ENCODE measurements at regions not wholly inside any gene's neighbourhood (a gene's known extent, or its start where the extent isn't known, plus 50 kb on each side); places are given as distances from the start of the nearest gene placed in this dataset.
A peak's percentile ranks its signal among the peaks of the same experiment; 100 is the strongest.

DNA sequence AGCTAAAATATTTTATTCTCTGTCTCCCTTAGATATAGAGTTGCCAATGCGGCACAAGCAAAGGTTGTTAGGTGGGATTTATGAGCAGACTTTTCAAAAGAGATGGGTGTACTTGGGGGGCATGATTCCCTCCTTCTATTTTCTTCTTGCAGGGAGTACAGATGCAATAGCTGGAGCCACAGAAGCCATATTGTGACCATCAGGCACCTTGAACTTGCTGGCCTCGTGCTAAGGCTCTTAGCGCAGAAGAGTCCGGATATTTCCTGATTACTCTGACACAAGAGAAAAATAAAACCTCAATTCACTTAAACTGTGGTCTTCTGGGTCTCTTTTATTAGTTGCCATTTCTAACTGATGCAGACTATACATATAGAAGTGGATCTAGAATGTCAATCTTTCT, 547.4 kb downstream of the MIAT start:
- no peak overlapping the region for H3K4me3 ChIP-seq (ENCODE audit: control insufficient read depth, low read depth, low read length)
- DNase-seq (ENCODE audit: low read depth) = no peak
- TF ChIP-seq, protein P1, sequence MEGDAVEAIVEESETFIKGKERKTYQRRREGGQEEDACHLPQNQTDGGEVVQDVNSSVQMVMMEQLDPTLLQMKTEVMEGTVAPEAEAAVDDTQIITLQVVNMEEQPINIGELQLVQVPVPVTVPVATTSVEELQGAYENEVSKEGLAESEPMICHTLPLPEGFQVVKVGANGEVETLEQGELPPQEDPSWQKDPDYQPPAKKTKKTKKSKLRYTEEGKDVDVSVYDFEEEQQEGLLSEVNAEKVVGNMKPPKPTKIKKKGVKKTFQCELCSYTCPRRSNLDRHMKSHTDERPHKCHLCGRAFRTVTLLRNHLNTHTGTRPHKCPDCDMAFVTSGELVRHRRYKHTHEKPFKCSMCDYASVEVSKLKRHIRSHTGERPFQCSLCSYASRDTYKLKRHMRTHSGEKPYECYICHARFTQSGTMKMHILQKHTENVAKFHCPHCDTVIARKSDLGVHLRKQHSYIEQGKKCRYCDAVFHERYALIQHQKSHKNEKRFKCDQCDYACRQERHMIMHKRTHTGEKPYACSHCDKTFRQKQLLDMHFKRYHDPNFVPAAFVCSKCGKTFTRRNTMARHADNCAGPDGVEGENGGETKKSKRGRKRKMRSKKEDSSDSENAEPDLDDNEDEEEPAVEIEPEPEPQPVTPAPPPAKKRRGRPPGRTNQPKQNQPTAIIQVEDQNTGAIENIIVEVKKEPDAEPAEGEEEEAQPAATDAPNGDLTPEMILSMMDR (conservative IDR thresholded peaks at IDR 0.05; ENCODE audit: control insufficient read depth, insufficient read depth, low read depth, low read length) = no peak

DNA sequence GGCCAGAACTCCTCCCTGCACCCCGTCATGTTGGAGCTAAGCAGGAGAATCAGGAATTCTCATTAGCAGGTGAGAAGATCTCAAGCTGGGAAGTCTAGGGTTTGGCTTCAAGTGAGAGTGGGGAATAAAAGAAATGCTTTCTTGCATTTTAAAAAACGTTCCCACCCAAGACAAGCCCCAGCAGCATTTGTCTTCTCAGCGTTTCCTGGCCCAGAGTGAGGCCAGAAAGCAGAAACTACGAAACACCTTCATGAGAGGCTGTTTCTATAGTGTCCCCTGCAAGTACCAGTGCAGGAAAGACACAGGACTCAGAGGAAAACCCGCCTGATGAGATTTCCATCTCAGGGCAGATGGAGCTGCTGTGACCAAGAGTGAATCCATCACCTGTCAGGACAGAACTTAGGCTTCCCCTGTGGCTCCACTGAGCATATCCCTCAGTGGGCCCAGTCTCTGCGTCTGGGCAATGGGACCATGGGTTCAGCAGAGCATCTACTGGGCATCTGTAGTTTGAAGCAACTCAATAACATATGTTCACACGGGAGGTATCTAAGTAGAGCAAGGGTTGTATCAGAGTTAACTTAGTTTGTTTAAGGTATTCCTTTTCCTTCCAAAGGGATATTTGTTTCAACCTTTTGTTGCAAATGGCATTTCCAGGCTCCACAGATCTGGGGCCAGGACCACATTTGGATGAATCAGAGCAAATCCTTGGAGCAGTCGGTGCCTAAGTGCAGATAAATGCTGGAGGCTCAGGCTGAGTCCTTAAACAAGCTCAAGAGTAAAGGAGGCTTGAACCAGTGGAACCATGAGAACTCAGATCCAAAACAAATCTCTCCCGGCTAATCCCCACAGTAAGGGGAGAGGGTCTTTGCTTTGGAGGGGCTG, 548.3 kb downstream of the MIAT start:
- no peak overlapping the region for H3K4me3 ChIP-seq (ENCODE audit: control insufficient read depth, low read depth, low read length)
- no peak for DNase-seq (ENCODE audit: low read depth)
- TF ChIP-seq, protein P1 (conservative IDR thresholded peaks at IDR 0.05; ENCODE audit: control insufficient read depth, insufficient read depth, low read depth, low read length) = no peak

DNA sequence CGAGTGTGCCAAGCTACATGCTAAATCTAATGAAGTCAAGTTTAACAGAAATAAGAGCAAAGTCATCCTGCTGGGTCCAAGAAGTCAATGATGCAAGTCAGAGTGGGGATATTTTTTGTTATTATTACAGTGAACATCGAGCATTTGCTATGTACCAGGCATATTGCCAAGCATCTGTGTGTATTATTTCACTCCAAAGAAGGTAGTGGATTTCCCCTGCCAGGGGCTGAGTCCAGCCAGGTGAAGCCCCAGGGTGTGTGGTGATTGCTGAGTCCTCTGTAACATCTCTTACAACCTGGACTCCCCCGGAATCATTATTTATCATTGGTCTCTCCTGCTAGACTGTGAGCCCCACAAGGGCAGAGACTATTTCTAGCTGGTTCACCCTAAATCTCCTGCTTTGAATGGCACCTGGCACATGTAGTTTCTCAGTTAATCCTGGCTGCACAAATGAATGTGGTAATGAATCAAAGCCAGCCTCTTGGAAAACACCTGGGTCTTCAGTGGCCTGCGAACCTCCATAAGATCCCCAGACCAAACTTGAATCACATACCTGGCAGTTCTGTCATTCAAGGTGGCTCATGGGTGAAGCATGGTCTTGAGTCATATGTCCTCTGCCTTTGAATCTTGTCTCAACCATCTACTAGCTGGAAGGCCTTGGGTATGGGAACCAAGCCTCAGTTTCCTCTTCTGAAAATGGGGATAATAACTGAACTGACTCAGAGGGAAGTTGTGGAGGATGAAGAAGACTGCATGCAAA, 549.2 kb downstream of the MIAT start:
- TF ChIP-seq, protein P1 (conservative IDR thresholded peaks at IDR 0.05; ENCODE audit: control insufficient read depth, insufficient read depth, low read depth, low read length) = no peak

DNA sequence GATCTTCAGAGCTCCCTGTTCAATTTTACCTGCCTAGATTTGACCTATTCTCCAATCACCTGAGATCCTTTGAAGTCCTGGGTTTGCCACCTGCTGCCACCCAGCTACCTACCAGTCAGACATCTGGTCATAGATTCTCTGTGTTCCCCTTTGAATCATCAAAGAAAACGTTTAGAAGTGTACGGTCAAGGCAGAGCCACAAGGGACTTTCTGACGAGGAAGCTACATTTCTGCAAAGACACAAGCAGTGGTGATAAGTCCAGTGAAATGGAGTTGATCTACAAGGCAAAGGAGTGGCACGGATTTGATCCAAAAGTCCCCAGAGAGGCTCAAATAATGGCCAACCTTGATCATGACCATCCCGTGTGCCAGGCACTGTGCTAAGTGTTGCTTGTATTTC, 549.9 kb downstream of the MIAT start:
- TF ChIP-seq, protein P1 (conservative IDR thresholded peaks at IDR 0.05; ENCODE audit: control insufficient read depth, insufficient read depth, low read depth, low read length) = no peak
- DNase-seq (ENCODE audit: low read depth) = no peak
- H3K4me3 ChIP-seq (ENCODE audit: control insufficient read depth, low read depth, low read length) = no peak overlapping the region

More for the DNA sequence above, 549.2 kb downstream of the MIAT start:
- no peak for DNase-seq (ENCODE audit: low read depth)
- no peak overlapping the region for H3K4me3 ChIP-seq (ENCODE audit: control insufficient read depth, low read depth, low read length)

DNA sequence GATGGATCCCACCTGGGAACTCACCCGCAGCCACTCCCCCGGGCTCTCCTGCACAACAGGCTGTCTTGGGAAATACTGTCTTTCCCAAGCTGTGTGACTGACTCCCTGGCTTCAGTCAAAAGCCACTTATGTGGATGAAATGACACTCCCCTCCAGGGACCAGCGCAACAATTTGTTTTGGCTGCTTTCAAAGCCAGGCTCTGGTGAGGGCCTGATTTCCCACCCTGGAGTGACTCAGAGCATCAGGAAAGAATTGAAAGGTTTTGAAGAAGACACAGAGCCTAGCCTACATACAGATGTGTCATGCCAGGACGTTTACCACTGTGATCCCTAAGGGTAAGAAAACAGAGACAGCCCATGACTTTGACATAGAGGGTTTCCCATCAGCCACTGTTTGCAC, 550.5 kb downstream of the MIAT start:
- DNase-seq (ENCODE audit: low read depth) = peak; percentile 44
- TF ChIP-seq, protein P1 (conservative IDR thresholded peaks at IDR 0.05; ENCODE audit: control insufficient read depth, insufficient read depth, low read depth, low read length) = no peak

DNA sequence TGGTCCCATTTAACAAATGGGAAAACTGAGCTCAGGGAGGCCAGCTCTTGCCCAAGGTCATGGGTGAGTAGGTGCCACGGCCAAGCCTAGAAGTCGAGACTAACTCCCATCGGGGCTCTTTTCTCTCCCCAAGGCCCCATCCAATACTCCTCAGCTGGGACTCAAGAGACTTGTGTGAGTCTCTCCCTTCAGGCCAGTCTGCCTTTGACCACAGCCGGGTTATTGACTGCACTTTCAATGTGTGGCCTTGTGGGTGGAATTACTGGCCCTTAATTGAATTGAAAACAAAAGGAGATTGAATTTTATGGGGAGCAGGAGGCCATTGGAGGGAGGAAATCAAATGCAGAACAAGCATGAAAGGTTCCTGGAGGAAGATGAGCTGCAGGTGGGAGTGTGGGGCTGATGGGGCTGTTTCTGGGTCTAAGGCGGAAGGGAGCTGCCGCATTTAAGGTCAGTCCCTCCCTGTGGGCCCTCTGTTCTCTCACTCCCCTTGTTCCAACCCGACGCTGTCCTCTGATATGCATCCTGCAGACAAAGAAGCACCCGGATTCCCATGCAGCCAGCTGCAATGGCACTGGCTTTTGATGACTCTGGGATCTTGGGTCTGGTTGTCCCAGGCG, 552.8 kb downstream of the MIAT start:
- no peak overlapping the region for H3K4me3 ChIP-seq (ENCODE audit: control insufficient read depth, low read depth, low read length)
- TF ChIP-seq, protein P1 (conservative IDR thresholded peaks at IDR 0.05; ENCODE audit: control insufficient read depth, insufficient read depth, low read depth, low read length) = no peak
- DNase-seq (ENCODE audit: low read depth) = no peak

More for the DNA sequence above, 550.5 kb downstream of the MIAT start:
- no peak overlapping the region for H3K4me3 ChIP-seq (ENCODE audit: control insufficient read depth, low read depth, low read length)

Data from fibroblast of mammary gland (primary cell).